ENCODE measurements at regions not wholly inside any gene's neighbourhood (a gene's known extent, or its start where the extent isn't known, plus 50 kb on each side); places are given as distances from the start of the nearest gene placed in this dataset.

- DNase-seq (ENCODE audit: low spot score in 2 of 2, unreplicated experiment in 2 of 2) = no peak
- TF ChIP-seq CTCF (IDR thresholded peaks at IDR 0.05; ENCODE audit: unreplicated experiment) = no peak
- Mint-ChIP-seq H3K9me3 (peaks cover 15% of the 10 kb centered on the region), H3K27ac (peak overlapping the region; percentile 68), H3K36me3 (peaks cover 2% of the 10 kb centered on the region), H3K27me3 (ENCODE audit: low read depth) (no peaks in the 10 kb centered on the region), H3K4me3 (no peak overlapping the region), H3K4me1 (peaks cover 1% of the 10 kb centered on the region)
These were observed 405.2 kb downstream of the ZNF608 start for GRCh38 chr5:124341066-124341858.

- Mint-ChIP-seq H3K27ac (no peak overlapping the region), H3K9me3 (peaks cover 21% of the 10 kb centered on the region), H3K4me3 (no peak overlapping the region), H3K36me3 (peaks cover 2% of the 10 kb centered on the region), H3K27me3 (ENCODE audit: low read depth) (no peaks in the 10 kb centered on the region), H3K4me1 (peaks cover 1% of the 10 kb centered on the region)
- DNase-seq (ENCODE audit: low spot score in 2 of 2, unreplicated experiment in 2 of 2) = no peak
- TF ChIP-seq CTCF (IDR thresholded peaks at IDR 0.05; ENCODE audit: unreplicated experiment) = no peak
These were observed 408.4 kb downstream of the ZNF608 start for GRCh38 chr5:124337996-124338395.

- Mint-ChIP-seq H3K9me3 (peaks cover 37% of the 10 kb centered on the region), H3K27me3 (ENCODE audit: low read depth) (no peaks in the 10 kb centered on the region), H3K36me3 (peaks cover 12% of the 10 kb centered on the region), H3K4me3 (no peak overlapping the region), H3K4me1 (peaks cover 1% of the 10 kb centered on the region), H3K27ac (no peak overlapping the region)
- no peak for TF ChIP-seq CTCF (IDR thresholded peaks at IDR 0.05; ENCODE audit: unreplicated experiment)
- DNase-seq (ENCODE audit: low spot score in 2 of 2, unreplicated experiment in 2 of 2) = no peak
These were observed 413.0 kb downstream of the ZNF608 start for GRCh38 chr5:124333298-124333979.

GRCh38 chr5:124332273-124332672 lies 414.2 kb downstream of the ZNF608 start:
- no peak for DNase-seq (ENCODE audit: low spot score in 2 of 2, unreplicated experiment in 2 of 2)
- H3K4me1 Mint-ChIP-seq = peaks cover 1% of the 10 kb centered on the region
- H3K27me3 Mint-ChIP-seq (ENCODE audit: low read depth) = no peaks in the 10 kb centered on the region
- H3K36me3 Mint-ChIP-seq = peaks cover 11% of the 10 kb centered on the region
- no peak overlapping the region for H3K27ac Mint-ChIP-seq
- peaks cover 26% of the 10 kb centered on the region for H3K9me3 Mint-ChIP-seq
- no peak overlapping the region for H3K4me3 Mint-ChIP-seq
- TF ChIP-seq CTCF (IDR thresholded peaks at IDR 0.05; ENCODE audit: unreplicated experiment) = no peak

- H3K4me1 Mint-ChIP-seq = no peaks in the 10 kb centered on the region
- H3K27ac Mint-ChIP-seq = no peak overlapping the region
- H3K9me3 Mint-ChIP-seq = peaks cover 28% of the 10 kb centered on the region
- no peaks in the 10 kb centered on the region for H3K27me3 Mint-ChIP-seq (ENCODE audit: low read depth)
- no peak for DNase-seq (ENCODE audit: low spot score in 2 of 2, unreplicated experiment in 2 of 2)
- TF ChIP-seq CTCF (IDR thresholded peaks at IDR 0.05; ENCODE audit: unreplicated experiment) = no peak
- H3K36me3 Mint-ChIP-seq = peaks cover 10% of the 10 kb centered on the region
- H3K4me3 Mint-ChIP-seq = no peak overlapping the region
These were observed 415.7 kb downstream of the ZNF608 start for GRCh38 chr5:124330595-124331220.
